ENCODE measurements at regions not wholly inside any gene's neighbourhood (a gene's known extent, or its start where the extent isn't known, plus 50 kb on each side); places are given as distances from the start of the nearest gene placed in this dataset.
"Not testable (repeated sequence)": the region's sequence is repeated elsewhere in the genome, so short reads cannot be mapped to it uniquely, and the experiment has no call there.

- no peak for DNase-seq
Observed at GRCh38 chr3:118765636-118766305, 268.9 kb downstream of the IGSF11 start.

GRCh38 chr3:118766306-118766669 is 268.4 kb downstream of the IGSF11 start:
- DNase-seq: no peak

- no peak for DNase-seq
Observed at GRCh38 chr3:118772036-118772435, 262.6 kb downstream of the IGSF11 start.

GRCh38 chr3:118772547-118773011 is 262.1 kb downstream of the IGSF11 start:
- DNase-seq: no peak

GRCh38 chr3:118775021-118775420 is 259.6 kb downstream of the IGSF11 start:
- no peak for DNase-seq

GRCh38 chr3:118778201-118778600 is 256.4 kb downstream of the IGSF11 start:
- no peak for DNase-seq

- no peak for DNase-seq
Observed at GRCh38 chr3:118781232-118781631, 253.4 kb downstream of the IGSF11 start.

- DNase-seq: no peak
Observed at GRCh38 chr3:118781839-118782238, 252.8 kb downstream of the IGSF11 start.

GRCh38 chr3:118782755-118783202 is 251.9 kb downstream of the IGSF11 start:
- DNase-seq: no peak

- DNase-seq: no peak
Observed at GRCh38 chr3:118785415-118785814, 249.2 kb downstream of the IGSF11 start.

- DNase-seq: no peak
Observed at GRCh38 chr3:118791246-118791645, 243.4 kb downstream of the IGSF11 start.

GRCh38 chr3:118792191-118792590 is 242.5 kb downstream of the IGSF11 start:
- DNase-seq: no peak

GRCh38 chr3:118793176-118793575 is 241.5 kb downstream of the IGSF11 start:
- no peak for DNase-seq

- no peak for DNase-seq
Observed at GRCh38 chr3:118799303-118799702, 235.3 kb downstream of the IGSF11 start.

GRCh38 chr3:118801899-118802298 is 232.7 kb downstream of the IGSF11 start:
- DNase-seq: no peak

- DNase-seq: no peak
Observed at GRCh38 chr3:118802325-118803095, 232.1 kb downstream of the IGSF11 start.

- no peak for DNase-seq
Observed at GRCh38 chr3:118803096-118803476, 231.6 kb downstream of the IGSF11 start.

- DNase-seq: no peak
Observed at GRCh38 chr3:118805007-118805406, 229.6 kb downstream of the IGSF11 start.

GRCh38 chr3:118806423-118806822 is 228.2 kb downstream of the IGSF11 start:
- no peak for DNase-seq

GRCh38 chr3:118807349-118807748 is 227.3 kb downstream of the IGSF11 start:
- not testable (repeated sequence) for DNase-seq

GRCh38 chr3:118808723-118809122 is 225.9 kb downstream of the IGSF11 start:
- no peak for DNase-seq

- DNase-seq: no peak
Observed at GRCh38 chr3:118809696-118810498, 224.7 kb downstream of the IGSF11 start.

GRCh38 chr3:118810499-118811035 is 224.1 kb downstream of the IGSF11 start:
- DNase-seq: no peak
